PC-9 (cell line): ENCODE measurements at regions not wholly inside any gene's neighbourhood (a gene's known extent, or its start where the extent isn't known, plus 50 kb on each side); places are given as distances from the start of the nearest gene placed in this dataset.

ENCODE experiments used
- BruUV-seq: library from RNA; stranded (reverse); fragments of 400-500 nt; replicated peaks from 2 replicates; lab custom pipeline; 2021; lab: Mats Ljungman, UMichigan
- CTCF ChIA-PET: fragments of 300-600 bp; sonication (Branson Sonifier 250); formaldehyde crosslinking; loops from one replicate; lab custom pipeline; 2022; ENCODE audit warnings: antibody characterized with exemption; lab: Charles Lee
- POLR2A ChIA-PET: fragments of 300-600 bp; sonication (Branson Sonifier 250); formaldehyde crosslinking; loops from one replicate; lab custom pipeline; 2022; ENCODE audit warnings: antibody characterized with exemption; ENCODE audit not compliant: unreplicated experiment; lab: Charles Lee
- DNase-seq, 2 experiments: peaks; one replicate each; pipeline versions ENCODE4 v3.0.0 to v3.0.0-alpha.2; 2015 to 2022; ENCODE audit warnings: mixed read lengths in 1 of 2
- H2AFZ ChIP-seq: fragments of 200-600 bp; sonication (generic); 2 replicates; pipeline ENCODE4 v1.8.1; 2017; ENCODE audit warnings: antibody characterized with exemption
- H3F3A ChIP-seq: fragments of 200-600 bp; sonication (generic); 2 replicates; pipeline ENCODE4 v1.8.1; 2017; ENCODE audit warnings: antibody characterized with exemption, mild to moderate bottlenecking, low read depth; ENCODE audit not compliant: insufficient read depth
- H3K27ac ChIP-seq: fragments of 200-600 bp; sonication (generic); 2 replicates; pipeline ENCODE4 v1.6.1; 2016; ENCODE audit warnings: mixed run types
- H3K27me3 ChIP-seq: fragments of 200-600 bp; sonication (generic); 2 replicates; pipeline ENCODE4 v1.6.1; 2016; ENCODE audit warnings: low read depth, mixed run types; ENCODE audit not compliant: insufficient read depth
- H3K36me3 ChIP-seq: fragments of 200-600 bp; sonication (generic); 2 replicates; pipeline ENCODE4 v1.6.1; 2016; ENCODE audit warnings: low read depth, mixed run types
- H3K4me1 ChIP-seq: fragments of 200-600 bp; sonication (generic); replicated peaks from 2 replicates; pipeline ENCODE4 v1.6.1; 2016; ENCODE audit warnings: mixed run types; ENCODE audit not compliant: insufficient read depth
- H3K4me2 ChIP-seq: fragments of 200-600 bp; sonication (generic); 2 replicates; pipeline ENCODE4 v1.6.1; 2017; ENCODE audit warnings: mixed run types
- H3K4me3 ChIP-seq: fragments of 200-600 bp; sonication (generic); 2 replicates; pipeline ENCODE4 v1.6.1; 2016; ENCODE audit warnings: mixed run types
- H3K79me2 ChIP-seq: fragments of 200-600 bp; sonication (generic); 2 replicates; pipeline ENCODE4 v1.6.1; 2017; ENCODE audit warnings: low read depth, mixed run types
- H3K9me2 ChIP-seq: fragments of 200-600 bp; sonication (generic); 2 replicates; pipeline ENCODE4 v1.8.1; 2017; ENCODE audit warnings: mild to moderate bottlenecking; ENCODE audit not compliant: insufficient read depth
- H3K9me3 ChIP-seq: fragments of 200-600 bp; sonication (generic); 2 replicates; pipeline ENCODE4 v1.8.1; 2016; ENCODE audit warnings: low read depth; ENCODE audit not compliant: insufficient read depth
- H4K20me1 ChIP-seq: fragments of 200-600 bp; sonication (generic); 2 replicates; pipeline ENCODE4 v1.8.1; 2017; ENCODE audit not compliant: insufficient read depth
- CTCF ChIP-seq: fragments of 200-600 bp; sonication (generic); conservative IDR thresholded peaks from 2 replicates; pipeline ENCODE4 v1.6.1; 2017; ENCODE audit warnings: mixed run types, antibody characterized with exemption, mild to moderate bottlenecking, moderate library complexity
- EZH2 ChIP-seq: fragments of 200-600 bp; sonication (generic); IDR thresholded peaks from 2 replicates; pipeline ENCODE4 v1.8.0; 2017; ENCODE audit warnings: antibody characterized with exemption, low read depth
- intact Hi-C: fragments of 100-400 bp; cut with micrococcal nuclease; formaldehyde crosslinking; loops from one replicate; pipeline ENCODE4 v1.10.0; 2022; ENCODE audit not compliant: unreplicated experiment

DNA sequence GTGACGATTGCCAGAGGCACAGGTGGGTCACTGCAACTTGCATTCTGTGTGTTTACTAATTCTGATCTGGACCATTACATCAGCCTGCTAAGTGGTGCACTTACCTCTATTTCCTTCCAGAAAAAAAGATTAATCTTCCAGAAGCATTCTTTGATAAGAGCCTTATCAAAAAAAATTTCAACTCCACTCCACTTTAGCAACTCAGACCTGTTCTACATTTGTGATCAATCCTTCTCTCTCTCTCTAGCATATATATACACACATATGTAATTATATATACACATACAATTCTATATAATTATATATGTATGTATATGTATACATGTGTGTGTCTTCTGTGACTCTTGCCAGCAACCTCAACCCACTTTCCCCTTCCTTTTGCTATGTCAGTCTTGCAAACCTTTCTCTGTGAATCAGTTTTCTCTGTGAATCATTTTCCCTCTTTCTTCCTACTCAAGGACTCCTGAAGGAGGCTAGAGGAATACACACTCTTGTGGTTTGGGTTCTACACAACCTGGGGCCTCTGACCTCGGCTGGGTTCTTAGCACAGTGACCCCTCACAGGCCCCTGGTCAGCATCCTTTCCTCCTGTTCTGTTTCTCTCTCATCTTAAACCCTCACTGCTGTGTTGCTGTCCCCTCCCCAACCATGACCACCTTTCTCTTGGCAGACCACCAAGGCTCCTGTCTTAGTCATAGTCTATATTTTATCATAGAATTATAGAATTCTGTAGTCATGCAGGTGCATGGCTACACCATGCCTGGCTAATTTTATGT is 130.4 kb upstream of the PELI1 start:
- no peaks in the 10 kb centered on the region for H3K27me3 ChIP-seq
- intact Hi-C loops, result loop anchor here (10.0 kb wide), 3 partner anchors 430 to 560 kb away; partner anchors contain the start of gene UGP2
- H3K9me2 ChIP-seq, result no peaks in the 10 kb centered on the region
- no peaks in the 10 kb centered on the region for H3K79me2 ChIP-seq
- peak overlapping the region; percentile 74 for H3K4me2 ChIP-seq
- BruUV-seq, result no TSS peak
- H3K4me3 ChIP-seq, result peak overlapping the region; percentile 42; the same call in 1 of the 2 replicates
- ChIA-PET CTCF (interaction anchor here (0.9 kb wide), 1 partner anchor 70 kb away, joined by 3 read pairs; no protein-coding TSS in a partner anchor), POLR2A (interaction anchor here (0.6 to 1.1 kb wide), 5 partner anchors 38 to 953 kb away, joined by 3 to 10 read pairs (median 5); partner anchors contain the start of gene ACTR2)
- peaks cover 70% of the 10 kb centered on the region for H3K4me1 ChIP-seq
- peak in 1 of 2 experiments; percentile 41 for DNase-seq
- H2AFZ ChIP-seq, result peak overlapping the region; percentile 77
- peak overlapping the region; percentile 93 for H3K27ac ChIP-seq
- TF ChIP-seq EZH2 (no peak), CTCF (no peak)
- peaks cover 62% of the 10 kb centered on the region for H3F3A ChIP-seq
- no peaks in the 10 kb centered on the region for H4K20me1 ChIP-seq
- peaks cover 7% of the 10 kb centered on the region; the same call in 1 of the 2 replicates for H3K9me3 ChIP-seq
- no peaks in the 10 kb centered on the region for H3K36me3 ChIP-seq

DNA sequence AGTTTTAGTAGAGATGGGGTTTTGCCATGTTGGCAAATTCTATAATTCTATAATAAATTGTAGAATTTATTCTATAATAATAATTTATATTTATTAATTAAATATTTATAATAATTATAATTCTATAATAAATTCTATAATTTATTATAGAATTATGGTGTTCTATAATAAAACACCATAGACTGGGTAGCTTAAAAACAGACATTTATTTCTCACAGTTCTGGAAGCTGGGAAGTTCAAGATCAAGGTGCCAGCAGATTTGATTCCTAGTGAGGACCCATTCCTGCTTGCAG is 130.9 kb upstream of the PELI1 start:
- Histone ChIP-seq H3K27ac (peak overlapping the region; percentile 93), H3K9me2 (no peaks in the 10 kb centered on the region), H4K20me1 (no peaks in the 10 kb centered on the region), H3F3A (peaks cover 62% of the 10 kb centered on the region), H3K36me3 (no peaks in the 10 kb centered on the region), H3K4me3 (no peak overlapping the region), H3K9me3 (peaks cover 7% of the 10 kb centered on the region; the same call in 1 of the 2 replicates), H3K79me2 (no peaks in the 10 kb centered on the region), H2AFZ (no peak overlapping the region), H3K4me2 (peak overlapping the region; percentile 74), H3K4me1 (peaks cover 70% of the 10 kb centered on the region), H3K27me3 (no peaks in the 10 kb centered on the region)
- CTCF ChIA-PET, result no interaction called here
- intact Hi-C loops, result loop anchor here (10.0 kb wide), 3 partner anchors 430 to 560 kb away; partner anchors contain the start of gene UGP2
- no TSS peak for BruUV-seq
- no peak for TF ChIP-seq EZH2
- POLR2A ChIA-PET, result interaction anchor here (0.7 kb wide), 1 partner anchor 71 kb away, joined by 4 read pairs; no protein-coding TSS in a partner anchor
- DNase-seq, result no peak

GRCh38 chr2:64276417-64277095 is 132.3 kb upstream of the PELI1 start:
- CTCF ChIA-PET, result interaction anchor here (0.5 to 0.9 kb wide), 4 partner anchors 47 to 280 kb away, joined by 3 to 4 read pairs (median 3); no protein-coding TSS in a partner anchor

More at GRCh38 chr2:64276417-64277095, 132.3 kb upstream of the PELI1 start:
- Histone ChIP-seq H3K36me3 (no peaks in the 10 kb centered on the region), H3K4me2 (peak overlapping the region; percentile 62), H2AFZ (no peak overlapping the region), H3K4me3 (no peak overlapping the region), H3K79me2 (no peaks in the 10 kb centered on the region), H4K20me1 (no peaks in the 10 kb centered on the region), H3K9me2 (no peaks in the 10 kb centered on the region), H3K27me3 (no peaks in the 10 kb centered on the region), H3K27ac (peak overlapping the region; percentile 91), H3K4me1 (peaks cover 70% of the 10 kb centered on the region), H3K9me3 (0 out of 2 replicates have a peak, but pooled peaks cover 7% of the 10 kb centered on the region), H3F3A (peaks cover 62% of the 10 kb centered on the region)
- POLR2A ChIA-PET, result interaction anchor here (0.6 to 0.7 kb wide), 5 partner anchors 52 to 603 kb away, joined by 3 to 9 read pairs (median 4); no protein-coding TSS in a partner anchor
- peak; percentile 75 to 87 for DNase-seq
- intact Hi-C loops, result loop anchor here (1.0 to 10.0 kb wide), 11 partner anchors 13 to 558 kb away; partner anchors contain the start of genes PELI1 and UGP2
- no peak for TF ChIP-seq EZH2
- no peak for TF ChIP-seq CTCF
- BruUV-seq, result TSS peak; percentile 76
